GM21529 (cell line): ENCODE measurements at regions not wholly inside any gene's neighbourhood (a gene's known extent, or its start where the extent isn't known, plus 50 kb on each side); places are given as distances from the start of the nearest gene placed in this dataset.
"Not testable (repeated sequence)": the region's sequence is repeated elsewhere in the genome, so short reads cannot be mapped to it uniquely, and the experiment has no call there.

Experiments
- ATAC-seq: cut with Tn5 transposase; IDR thresholded peaks from one replicate; pipeline ENCODE4 v1.9.1; 2021; ENCODE audit not compliant: unreplicated experiment

DNA sequence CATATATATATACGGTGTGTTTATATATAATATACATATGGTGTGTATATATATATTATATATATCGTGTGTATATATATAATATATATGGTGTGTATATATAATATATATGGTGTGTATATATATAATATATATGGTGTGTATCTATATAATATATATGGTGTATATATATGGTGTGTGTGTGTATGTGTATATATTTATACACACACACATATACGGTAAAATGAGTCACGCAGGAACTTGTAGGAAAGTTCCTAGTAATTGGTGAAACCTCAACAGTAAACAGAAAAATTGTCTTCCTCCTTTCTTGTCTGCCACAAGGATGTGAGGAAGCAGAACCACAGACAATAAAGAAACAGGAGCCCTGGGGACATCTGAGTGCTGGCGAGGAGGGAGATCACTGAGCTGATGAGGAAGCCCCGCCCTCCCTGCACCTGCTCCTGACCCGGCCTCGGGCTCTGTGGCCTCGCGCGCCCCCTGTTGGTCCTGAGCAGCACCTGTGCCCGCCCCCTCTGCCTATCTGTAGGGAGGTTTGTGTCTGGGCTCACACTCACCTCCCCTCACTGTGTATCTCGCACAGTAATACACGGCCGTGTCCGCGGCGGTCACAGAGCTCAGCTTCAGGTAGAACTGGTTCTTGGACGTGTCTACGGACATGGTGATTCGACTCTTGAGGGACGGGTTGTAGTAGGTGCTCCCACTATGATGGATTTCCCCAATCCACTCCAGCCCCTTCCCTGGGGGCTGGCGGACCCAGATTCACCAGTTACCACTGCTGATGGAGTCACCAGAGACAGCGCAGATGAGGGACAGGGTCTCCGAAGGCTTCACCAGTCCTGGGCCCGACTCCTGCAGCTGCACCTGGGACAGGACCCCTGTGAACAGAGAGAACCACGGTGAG is 1079.4 kb downstream of the TMEM121 start:
- ATAC-seq: peak; percentile 83

DNA sequence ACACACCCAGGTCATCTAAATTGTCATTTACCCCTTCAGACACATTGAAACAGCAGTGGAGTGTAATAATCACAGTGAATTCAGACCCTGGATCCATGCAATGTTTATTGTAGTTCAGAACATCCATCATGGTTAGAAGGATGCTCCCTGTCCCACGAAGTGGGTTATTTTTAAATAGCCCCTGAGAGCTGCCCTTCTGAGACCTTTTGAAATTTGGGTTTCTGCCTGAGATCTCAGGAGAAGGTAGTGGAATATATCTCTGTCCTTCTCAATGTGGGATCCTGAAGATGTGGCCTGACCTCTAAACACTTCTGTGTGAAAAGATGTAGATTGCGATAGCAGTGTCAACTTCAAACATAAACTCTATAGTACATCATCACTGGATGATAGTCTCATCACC is 1080.6 kb downstream of the TMEM121 start:
- no peak for ATAC-seq

DNA sequence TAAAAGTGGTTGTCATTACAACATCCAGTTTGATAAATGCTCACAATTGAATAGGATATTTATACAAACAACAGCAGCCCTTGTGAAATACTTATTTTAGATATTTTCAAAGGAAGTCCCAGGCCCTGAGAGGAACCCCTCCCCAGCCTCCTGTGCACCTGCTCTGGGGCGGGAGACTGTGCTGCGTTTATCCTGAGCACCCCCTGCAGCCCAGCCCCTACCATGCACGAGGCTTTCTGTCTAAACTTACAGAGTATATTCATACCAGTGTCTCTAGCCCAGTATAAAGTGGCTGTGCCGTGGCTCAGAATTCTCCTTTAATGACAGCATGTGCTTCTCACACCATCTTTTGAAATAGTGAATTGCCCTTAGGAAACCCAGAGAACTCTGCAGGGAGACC is 1084.3 kb downstream of the TMEM121 start:
- ATAC-seq: no peak

DNA sequence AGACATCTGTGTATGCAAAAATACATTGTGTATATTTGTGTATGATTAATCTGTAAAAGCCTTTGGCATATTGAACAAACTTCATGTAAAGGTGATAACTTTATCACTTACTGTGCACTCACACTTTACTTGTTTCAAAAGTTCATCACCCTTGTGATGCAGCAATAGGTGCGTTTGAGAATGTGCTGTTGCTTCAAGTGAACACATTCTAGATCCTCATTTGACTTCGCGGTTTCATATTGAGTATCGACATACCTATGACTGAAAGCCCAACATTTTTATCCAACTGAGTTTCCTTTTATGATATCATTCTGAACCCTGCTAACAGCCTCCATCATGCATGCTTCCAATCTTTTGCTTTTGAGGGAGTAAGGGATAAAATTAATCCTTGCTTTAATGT is 1086.9 kb downstream of the TMEM121 start:
- ATAC-seq: no peak

DNA sequence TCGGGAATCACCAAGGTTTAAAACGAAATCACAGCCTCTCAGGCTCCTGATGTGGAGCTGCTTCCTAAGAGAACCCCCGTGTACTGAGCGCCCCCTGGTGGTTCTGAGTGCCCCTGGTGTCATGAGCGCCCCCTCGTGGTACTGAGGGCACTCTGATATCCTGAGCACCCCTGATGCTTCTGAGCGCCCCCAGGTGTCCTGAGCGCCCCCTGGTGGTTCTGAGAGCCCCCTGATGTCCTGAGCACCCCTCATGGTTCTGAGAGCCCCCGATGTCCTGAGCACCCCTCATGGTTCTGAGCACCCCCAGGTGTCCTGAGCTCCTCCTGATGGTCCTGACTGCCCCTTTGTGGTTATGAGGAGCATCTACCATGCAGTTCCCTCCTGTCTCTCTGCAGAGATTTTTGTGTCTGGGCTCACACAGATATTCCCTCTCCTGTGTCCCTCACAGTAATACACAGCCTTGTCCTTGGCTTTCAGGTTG is 1092.1 kb downstream of the TMEM121 start:
- ATAC-seq: not testable (repeated sequence)

DNA sequence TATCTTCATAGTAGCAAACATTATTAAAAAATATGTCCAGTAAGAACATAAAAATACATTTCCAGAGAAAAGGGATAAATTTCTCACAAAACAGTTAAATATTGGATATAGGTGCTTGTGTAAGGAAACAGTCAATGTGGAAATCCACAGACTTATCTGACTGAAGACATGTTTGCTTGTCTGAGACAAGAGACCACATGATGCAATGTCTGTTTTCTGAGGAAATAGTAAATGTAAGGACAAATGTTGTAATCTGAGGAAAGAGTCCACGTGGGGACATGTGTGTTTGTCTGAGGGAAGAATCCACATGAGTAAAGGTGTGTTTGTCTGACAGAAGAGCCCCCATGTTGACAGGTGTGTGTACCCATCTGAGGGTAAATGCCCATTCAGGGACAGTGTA is 1093.2 kb downstream of the TMEM121 start:
- ATAC-seq: no peak

DNA sequence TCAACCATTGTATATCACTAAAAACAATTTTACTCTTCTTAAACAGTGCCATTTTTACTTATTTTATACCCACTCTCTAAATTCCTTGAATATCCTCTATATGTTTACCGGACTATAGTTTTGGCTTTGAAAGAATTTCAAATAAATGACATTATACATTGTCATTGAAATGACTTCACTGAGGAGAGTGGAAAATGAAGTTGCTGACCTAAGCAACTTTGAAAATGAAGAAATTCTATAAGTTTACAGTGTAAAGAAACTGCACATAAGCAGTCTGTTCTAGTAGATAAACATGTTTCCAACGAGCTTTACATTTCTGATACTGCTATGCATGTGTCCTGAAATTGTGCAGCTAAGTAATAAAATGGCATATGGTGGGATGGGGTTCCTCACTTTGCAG is 1094.0 kb downstream of the TMEM121 start:
- no peak for ATAC-seq

DNA sequence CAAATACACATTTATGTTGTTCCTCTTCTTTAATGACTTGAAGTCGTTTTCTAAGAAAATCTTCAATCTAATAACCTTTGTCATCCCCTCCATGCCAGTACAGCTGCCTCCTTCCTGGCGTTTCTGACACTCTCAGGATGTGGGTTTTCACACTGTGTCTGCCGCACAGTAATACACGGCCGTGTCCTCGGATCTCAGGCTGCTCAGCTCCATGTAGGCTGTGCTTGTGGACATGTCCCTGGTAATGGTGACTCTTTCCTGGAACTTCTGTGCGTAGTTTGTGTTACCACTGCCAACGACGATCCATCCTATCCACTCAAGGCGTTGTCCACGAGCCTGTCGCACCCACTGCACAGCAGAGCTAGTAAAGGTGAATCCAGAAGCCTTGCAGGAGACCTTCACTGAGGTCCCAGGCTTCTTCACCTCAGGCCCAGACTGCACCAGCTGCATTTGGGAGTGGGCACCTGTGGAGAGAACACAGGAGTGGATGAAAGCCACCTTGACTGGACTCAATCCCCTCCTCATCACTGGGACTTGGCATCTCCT is 1095.9 kb downstream of the TMEM121 start:
- ATAC-seq: no peak

DNA sequence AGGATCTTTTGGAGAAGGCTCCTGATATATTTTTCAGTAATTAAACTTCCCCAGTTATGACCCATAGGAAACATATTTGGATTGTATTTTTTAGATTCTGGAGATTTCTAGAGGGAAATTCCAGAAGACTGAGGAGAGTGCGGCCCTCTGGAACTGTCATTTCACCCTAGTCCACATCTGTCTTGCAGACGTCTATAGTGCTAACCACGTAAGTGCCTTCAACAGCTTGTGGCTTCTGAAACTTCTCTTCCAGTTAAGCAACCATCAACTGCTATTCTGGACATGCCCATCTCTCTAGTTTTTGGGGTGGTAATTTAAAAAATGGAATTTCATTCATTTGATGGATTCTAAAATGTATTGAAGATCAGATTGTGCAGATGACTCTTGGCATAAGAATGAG is 1098.8 kb downstream of the TMEM121 start:
- no peak for ATAC-seq

DNA sequence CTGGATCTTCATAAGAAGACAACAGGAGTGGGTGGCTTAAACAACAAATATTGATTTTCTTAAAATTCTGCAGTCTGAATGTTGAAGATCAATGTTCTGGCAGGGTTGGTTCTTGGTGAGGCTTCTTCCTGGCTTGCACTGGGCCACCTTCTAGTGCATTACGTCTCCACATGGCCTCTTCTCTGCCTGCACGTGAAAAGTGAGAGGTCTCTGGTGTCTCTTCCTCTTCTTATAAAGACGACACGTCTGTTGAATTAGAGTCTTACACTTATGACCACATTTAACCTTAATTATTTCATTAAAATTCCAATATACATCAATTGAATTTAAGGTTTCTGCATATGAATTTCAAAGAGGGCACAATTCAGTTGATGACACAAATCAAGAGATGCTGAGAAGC is 1100.1 kb downstream of the TMEM121 start:
- ATAC-seq: not testable (repeated sequence)

DNA sequence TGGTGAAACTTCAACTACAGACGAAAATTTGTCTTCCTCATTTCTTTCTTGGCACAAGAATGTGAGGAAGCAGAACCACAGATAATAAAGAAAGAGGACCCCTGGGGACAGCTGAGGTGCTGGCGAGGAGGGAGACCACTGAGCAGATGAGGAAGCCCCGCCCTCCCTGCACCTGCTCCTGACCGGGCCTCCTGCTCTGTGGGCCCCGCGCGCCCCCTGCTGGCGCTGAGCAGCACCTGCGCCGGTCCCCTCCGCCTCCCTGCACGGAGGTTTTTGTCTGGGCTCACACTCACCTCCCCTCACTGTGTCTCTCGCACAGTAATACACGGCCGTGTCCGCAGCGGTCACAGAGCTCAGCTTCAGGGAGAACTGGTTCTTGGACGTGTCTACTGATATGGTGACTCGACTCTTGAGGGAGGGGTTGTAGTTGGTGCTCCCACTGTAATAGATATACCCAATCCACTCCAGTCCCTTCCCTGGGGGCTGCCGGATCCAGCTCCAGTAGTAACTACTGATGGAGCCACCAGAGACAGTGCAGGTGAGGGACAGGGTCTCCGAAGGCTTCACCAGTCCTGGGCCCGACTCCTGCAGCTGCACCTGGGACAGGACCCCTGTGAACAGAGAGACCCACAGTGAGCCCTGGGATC is 1100.7 kb downstream of the TMEM121 start:
- not testable (repeated sequence) for ATAC-seq

DNA sequence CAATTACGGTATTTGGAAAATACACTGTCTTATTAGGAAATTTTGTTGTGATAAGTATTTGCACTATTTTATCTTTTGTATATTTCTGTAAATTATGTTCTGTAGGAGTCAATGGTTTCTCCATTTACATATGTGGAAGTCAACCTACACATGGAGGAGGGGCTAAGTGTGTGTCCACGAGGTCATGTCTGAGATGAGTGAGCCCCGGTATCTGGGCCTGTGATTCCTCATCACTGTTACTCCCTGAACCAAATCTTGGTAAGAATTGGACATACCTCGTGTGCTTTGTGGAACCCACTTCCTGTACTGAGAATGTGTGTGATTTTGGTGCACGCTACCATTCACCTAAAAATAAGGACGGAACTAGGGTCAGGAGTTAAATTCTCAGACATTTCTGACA is 1105.5 kb downstream of the TMEM121 start:
- ATAC-seq: no peak

DNA sequence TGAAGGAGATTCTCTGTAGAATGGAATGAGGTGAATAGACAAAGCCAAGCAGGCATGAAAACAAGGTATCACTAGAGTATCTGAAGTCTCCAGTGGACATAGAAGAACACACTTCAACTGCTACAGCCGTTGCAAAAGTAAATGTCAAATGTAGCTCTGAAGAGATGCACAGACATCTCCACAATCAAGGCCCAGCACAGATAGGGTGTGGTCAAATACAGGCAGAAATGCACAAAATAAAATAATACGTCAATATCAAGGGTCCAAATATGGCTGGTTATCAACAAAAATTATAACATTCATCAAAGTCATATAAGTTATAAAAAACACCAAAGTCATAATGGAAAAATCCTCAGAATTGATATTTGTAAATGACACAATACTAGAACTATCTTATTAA is 1107.3 kb downstream of the TMEM121 start:
- ATAC-seq: no peak

DNA sequence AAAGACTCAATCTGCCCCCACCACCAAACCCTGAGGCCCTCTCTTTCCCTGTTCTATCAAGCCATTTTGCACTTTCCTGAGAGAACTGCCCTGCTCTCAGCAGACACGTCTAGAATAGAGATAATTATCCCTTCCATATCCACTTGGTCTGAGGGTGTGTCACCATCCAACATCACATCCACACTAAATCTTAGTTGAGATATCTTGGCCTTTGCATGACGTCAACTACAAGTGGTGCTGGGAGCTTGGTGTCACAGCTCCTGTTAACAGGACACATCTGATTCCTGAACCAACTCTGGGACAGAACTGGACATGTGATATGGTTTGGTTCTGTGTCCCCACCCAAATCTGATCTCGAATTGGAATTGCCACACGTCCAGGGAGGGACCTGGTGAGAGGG is 1109.2 kb downstream of the TMEM121 start:
- no peak for ATAC-seq

DNA sequence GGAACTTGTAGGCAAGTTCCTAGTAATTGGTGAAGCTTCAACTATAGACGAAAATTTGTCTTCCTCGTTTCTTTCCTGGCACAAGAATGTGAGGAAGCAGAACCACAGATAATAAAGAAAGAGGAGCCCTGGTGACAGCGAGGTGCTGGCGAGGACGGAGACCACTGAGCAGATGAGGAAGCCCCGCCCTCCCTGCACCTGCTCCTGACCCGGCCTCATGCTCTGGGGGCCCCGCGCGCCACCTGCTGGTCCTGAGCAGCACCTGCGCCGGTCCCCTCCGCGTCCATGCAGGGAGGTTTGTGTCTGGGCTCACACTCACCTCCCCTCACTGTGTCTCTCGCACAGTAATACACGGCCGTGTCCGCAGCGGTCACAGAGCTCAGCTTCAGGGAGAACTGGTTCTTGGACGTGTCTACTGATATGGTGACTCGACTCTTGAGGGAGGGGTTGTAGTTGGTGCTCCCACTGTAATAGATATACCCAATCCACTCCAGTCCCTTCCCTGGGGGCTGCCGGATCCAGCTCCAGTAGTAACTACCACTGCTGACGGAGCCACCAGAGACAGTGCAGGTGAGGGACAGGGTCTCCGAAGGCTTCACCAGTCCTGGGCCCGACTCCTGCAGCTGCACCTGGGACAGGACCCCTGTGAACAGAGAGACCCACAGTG is 1112.5 kb downstream of the TMEM121 start:
- ATAC-seq: not testable (repeated sequence)

DNA sequence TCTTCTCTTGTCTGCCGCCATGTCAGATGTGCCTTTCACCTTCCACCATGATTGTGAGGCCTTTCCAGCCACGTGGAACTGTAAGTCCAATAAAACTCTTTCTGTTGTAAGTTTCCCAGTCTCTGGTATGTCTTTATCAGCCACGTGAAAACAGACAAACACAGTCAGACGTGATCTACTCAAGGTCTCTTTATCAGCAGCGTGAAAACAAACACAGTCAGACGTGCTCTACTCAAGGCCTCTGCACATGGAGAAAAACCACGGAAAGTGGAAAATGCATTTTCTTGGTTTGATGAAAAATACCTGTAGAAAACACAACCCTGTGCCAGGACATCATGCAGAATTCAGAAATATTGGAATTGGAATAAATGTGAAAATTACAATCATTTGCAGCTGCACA is 1115.7 kb downstream of the TMEM121 start:
- no peak for ATAC-seq

DNA sequence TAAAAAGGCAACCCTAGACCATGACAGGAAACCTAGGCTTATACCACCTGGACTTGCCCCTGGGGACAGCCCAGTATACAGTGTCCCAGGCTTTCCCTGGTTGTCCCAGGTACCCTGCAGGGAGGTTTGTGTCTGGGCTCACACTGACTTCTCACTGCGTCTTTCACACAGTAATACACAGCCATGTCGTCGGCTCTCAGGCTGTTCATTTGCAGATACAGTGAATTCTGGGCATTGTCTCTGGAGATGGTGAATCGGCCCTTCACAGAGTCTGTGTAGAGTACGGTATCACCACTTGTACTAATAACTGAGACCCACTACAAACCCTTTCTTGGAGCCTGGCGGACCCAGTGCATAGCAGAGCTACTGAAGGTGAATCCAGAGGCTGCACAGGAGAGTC is 1116.6 kb downstream of the TMEM121 start:
- not testable (repeated sequence) for ATAC-seq

DNA sequence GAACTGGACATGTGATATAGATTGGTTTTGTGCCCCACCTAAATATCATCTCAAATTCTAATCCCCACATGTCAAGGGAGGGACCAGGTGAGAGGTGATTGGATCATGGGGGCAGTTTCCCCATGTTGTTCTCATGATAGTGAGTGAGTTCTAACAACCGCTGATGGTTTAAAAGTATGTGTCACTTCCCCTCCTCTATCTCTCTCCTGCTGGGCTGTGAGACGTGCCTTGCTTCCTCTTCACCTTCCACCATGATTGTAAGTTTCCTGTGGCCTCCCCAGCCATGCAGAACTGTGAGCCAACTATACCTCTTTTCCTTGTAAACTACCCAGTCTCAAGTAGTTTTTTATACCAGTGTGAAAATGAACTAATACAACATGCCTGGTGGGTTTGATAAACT is 1122.5 kb downstream of the TMEM121 start:
- not testable (repeated sequence) for ATAC-seq

DNA sequence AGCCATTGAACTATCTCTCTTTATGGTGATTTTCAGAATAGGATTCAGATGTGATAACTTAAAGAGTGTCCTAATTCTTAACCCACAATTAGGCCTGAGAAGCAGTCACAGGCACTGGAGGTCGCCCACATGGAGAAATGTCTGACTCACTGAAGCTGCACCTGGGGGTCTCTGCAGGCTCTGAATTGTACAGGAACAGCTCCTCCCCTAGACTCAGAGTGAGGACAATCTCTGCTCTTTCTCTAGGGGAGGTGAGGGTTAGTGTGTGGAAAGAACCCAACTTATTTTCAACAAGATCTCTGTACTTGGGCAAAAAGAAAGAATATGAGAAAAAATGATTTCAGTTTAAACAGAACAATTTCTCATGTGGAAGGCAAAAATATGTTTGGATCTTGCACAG is 1124.6 kb downstream of the TMEM121 start:
- ATAC-seq: no peak

DNA sequence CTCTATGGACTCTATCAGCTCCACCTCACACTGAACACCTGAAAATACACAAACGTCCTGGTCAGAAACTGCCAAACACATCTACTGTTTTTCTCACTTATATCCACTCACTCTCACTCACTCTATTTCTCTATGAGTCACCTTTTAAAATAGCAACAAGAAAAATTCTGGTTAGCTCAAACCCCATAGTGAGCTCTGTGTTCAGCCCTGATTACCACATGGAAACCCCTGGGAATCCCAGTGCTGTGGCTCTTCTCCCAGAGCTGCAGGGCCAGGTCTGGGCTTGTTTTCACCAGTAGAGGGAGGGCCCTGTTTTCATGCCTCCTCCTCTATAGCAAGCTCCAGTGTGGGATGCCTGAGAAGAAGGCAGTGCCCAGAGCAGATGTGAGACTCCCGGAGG is 1126.1 kb downstream of the TMEM121 start:
- ATAC-seq: peak; percentile 55

DNA sequence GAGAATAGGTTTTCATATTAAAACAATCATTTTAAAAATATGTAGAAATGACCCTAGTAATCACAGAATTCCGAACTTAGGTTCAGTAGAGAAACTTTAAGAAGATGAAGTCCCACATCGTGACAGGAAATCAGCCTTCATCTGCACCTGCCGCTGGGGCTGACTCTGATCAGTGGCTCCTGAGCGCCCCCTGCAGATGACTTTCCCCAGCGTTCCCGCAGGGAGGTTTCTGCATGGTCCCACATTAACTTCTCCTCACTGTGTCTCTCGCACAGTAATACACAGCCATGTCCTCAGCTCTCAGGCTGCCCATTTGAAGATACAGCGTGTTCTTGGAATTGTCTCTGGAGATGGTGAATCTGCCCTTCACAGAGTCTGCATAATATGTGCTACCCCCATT is 1131.1 kb downstream of the TMEM121 start:
- no peak for ATAC-seq
